Ishikawa (cell line): ENCODE measurements at regions not wholly inside any gene's neighbourhood (a gene's known extent, or its start where the extent isn't known, plus 50 kb on each side); places are given as distances from the start of the nearest gene placed in this dataset.

ENCODE experiments used
- CEBPB ChIP-seq: IDR thresholded peaks from 2 replicates; pipeline ENCODE4 v1.6.1; 2012
- TCF12 ChIP-seq: IDR thresholded peaks from 2 replicates; pipeline ENCODE4 v1.6.1; 2012; ENCODE audit warnings: low read depth
- USF1 ChIP-seq: IDR thresholded peaks from 2 replicates; pipeline ENCODE4 v1.6.1; 2012
- ZBTB7A ChIP-seq: IDR thresholded peaks from 2 replicates; pipeline ENCODE4 v1.6.1; 2012; ENCODE audit warnings: low read depth

GRCh38 chr10:15444105-15445005 is 73.3 kb upstream of the FAM171A1 start:
- TF ChIP-seq USF1 (no peak), TCF12 (no peak), ZBTB7A (no peak), CEBPB (no peak)
